Stomach (tissue), 8 donors: ENCODE measurements at regions not wholly inside any gene's neighbourhood (a gene's known extent, or its start where the extent isn't known, plus 50 kb on each side); places are given as distances from the start of the nearest gene placed in this dataset.
A peak's percentile ranks its signal among the peaks of the same experiment; 100 is the strongest.

Experiments
- DNase-seq, 2 donors: peaks; one replicate each; pipeline versions ENCODE4 v3.0.0 to v3.0.0-alpha.2; 2013 to 2019
- H3K27ac ChIP-seq, 5 donors: fragments of 200-600 bp in 4 of 5; sonication (generic) in 4 of 5; one replicate each; pipeline ENCODE4 v1.5.1; 2013 to 2019; ENCODE audit warnings: mild to moderate bottlenecking in 1 of 5, moderate library complexity in 1 of 5
- H3K27me3 ChIP-seq, 3 donors: fragments of 200-600 bp; sonication (generic); one replicate each; pipeline ENCODE4 v1.5.1; 2017 to 2019; ENCODE audit warnings: mixed run types in 1 of 3
- H3K36me3 ChIP-seq, 4 donors: fragments of 200-600 bp; sonication (generic); 1 replicate in 3 of 4; 2 replicates in 1 of 4; pipeline ENCODE4 v1.5.1; 2016 to 2019
- H3K4me1 ChIP-seq, 4 donors: fragments of 200-600 bp; sonication (generic); one replicate each; pipeline ENCODE4 v1.5.1; 2016 to 2019
- H3K4me3 ChIP-seq, 4 donors: fragments of 200-600 bp; sonication (generic) in 3 of 4; one replicate each; pipeline ENCODE4 v1.5.1; 2016 to 2019; ENCODE audit warnings: mild to moderate bottlenecking in 1 of 4
- H3K9me3 ChIP-seq, 4 donors: fragments of 200-600 bp; sonication (generic); one replicate each; pipeline ENCODE4 v1.5.1; 2016 to 2019
- CTCF ChIP-seq, 7 experiments: fragments of 450-650 bp in 4 of 7; fragments of 200-600 bp in 3 of 7; sonication (generic) in 3 of 7; IDR thresholded peaks; one replicate each; pipeline ENCODE4 v1.5.1; 2016 to 2019; ENCODE audit warnings: antibody characterized with exemption in 7 of 7, control low read depth in 2 of 7, mild to moderate bottlenecking in 1 of 7
- EP300 ChIP-seq: sonication (generic); formaldehyde crosslinking; IDR thresholded peaks from one replicate; pipeline ENCODE4 v1.6.1; 2017; ENCODE audit warnings: antibody characterized with exemption
- POLR2A ChIP-seq, 4 donors: fragments of 450-650 bp; IDR thresholded peaks; one replicate each; pipeline ENCODE4 v1.6.1; 2016; ENCODE audit warnings: antibody characterized with exemption in 4 of 4, control low read depth in 2 of 4, mild to moderate bottlenecking in 1 of 4, moderate library complexity in 1 of 4
- POLR2AphosphoS5 ChIP-seq, 3 donors: sonication (generic); formaldehyde crosslinking; IDR thresholded peaks; one replicate each; pipeline ENCODE4 v1.6.1; 2016; ENCODE audit warnings: antibody characterized with exemption in 3 of 3
- WGBS, 5 donors: extraction: QIAGEN DNeasy Blood & Tissue Kit in 3 of 5; methylation state at CpG; one replicate each; pipeline versions ENCODE4 v1.1.5 to v1.1.7; 2013 to 2018; 5-methylcytosine and 5-hydroxymethylcytosine counted together
- intact Hi-C: fragments of 100-400 bp; cut with DNase I; formaldehyde crosslinking; loops from one replicate; pipeline ENCODE4 v1.15.1; 2023; ENCODE audit warnings: low total_unique reads
- donor health status: healthy with polysubstance abuse.
- donor health status: Bipolar disorder and iron deficiency.
- donor health status: healthy.

- peak in 1 of 2 donors; percentile 59 for DNase-seq
- TF ChIP-seq CTCF (IDR thresholded peaks at IDR 0.05): no peak
- no peak for TF ChIP-seq EP300
- no peak for TF ChIP-seq POLR2A (IDR thresholded peaks at IDR 0.05)
- TF ChIP-seq POLR2AphosphoS5 (IDR thresholded peaks at IDR 0.05): peak in 2 of 3 donors; percentile 4 to 10
- peak overlapping the region in 3 of 5 donors; percentile 1 to 65 (median 37) for H3K27ac ChIP-seq
- no peaks in the 10 kb centered on the region for H3K27me3 ChIP-seq
- no peaks in the 10 kb centered on the region for H3K9me3 ChIP-seq
- WGBS, 5 donors: 27 to 63% (median 55%) methylated on average over 1 of the region's 1 CpG
- H3K4me3 ChIP-seq: no peak overlapping the region
- H3K4me1 ChIP-seq: peaks cover 0 to 8% (median 0%) of the 10 kb centered on the region in 4 donors
- no peaks in the 10 kb centered on the region for H3K36me3 ChIP-seq
- intact Hi-C loops: no loop called here
These were observed 150.4 kb downstream of the POSTN start for GRCh38 chr13:37448153-37448552.

- Histone ChIP-seq H3K4me3 (no peak overlapping the region), H3K4me1 (peaks cover 0 to 8% (median 0%) of the 10 kb centered on the region in 4 donors), H3K27ac (peak overlapping the region in 3 of 5 donors; percentile 29 to 65 (median 37)), H3K9me3 (no peaks in the 10 kb centered on the region), H3K27me3 (no peaks in the 10 kb centered on the region), H3K36me3 (no peaks in the 10 kb centered on the region)
- 70 to 84% (median 72%) methylated on average over 3 of the region's 3 CpGs for WGBS, 5 donors
- TF ChIP-seq POLR2AphosphoS5 (IDR thresholded peaks at IDR 0.05) (peak in 1 of 3 donors; percentile 43), EP300 (no peak)
- intact Hi-C loops: no loop called here
- no peak for DNase-seq
These were observed 152.1 kb downstream of the POSTN start for GRCh38 chr13:37446503-37446902.

DNA sequence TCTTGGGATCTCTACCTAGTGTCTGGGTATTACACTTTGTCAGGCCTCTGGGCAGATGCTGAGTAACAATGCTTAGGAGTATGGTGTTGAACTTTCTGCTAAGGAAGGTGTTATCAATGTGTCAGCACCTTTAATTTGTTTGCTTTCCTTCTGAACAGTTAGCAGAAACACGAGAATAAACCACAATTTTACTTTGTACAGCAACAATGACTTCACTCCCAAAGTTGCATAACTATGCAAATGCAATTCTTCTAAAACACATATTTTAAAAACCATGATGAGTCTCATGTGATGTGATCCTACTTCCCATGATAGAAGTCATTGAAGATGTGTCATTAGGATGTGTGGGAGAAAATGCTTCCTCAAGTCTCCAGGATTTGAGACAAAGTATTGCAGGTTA, 155.0 kb downstream of the POSTN start:
- H3K36me3 ChIP-seq: no peaks in the 10 kb centered on the region
- H3K9me3 ChIP-seq: no peaks in the 10 kb centered on the region
- DNase-seq: no peak
- H3K4me3 ChIP-seq: no peak overlapping the region
- no peak overlapping the region for H3K27ac ChIP-seq
- no peaks in the 10 kb centered on the region for H3K27me3 ChIP-seq
- intact Hi-C loops: no loop called here
- no peak for TF ChIP-seq CTCF (IDR thresholded peaks at IDR 0.05)
- no peak for TF ChIP-seq POLR2A (IDR thresholded peaks at IDR 0.05)
- no peak for TF ChIP-seq EP300
- TF ChIP-seq POLR2AphosphoS5 (IDR thresholded peaks at IDR 0.05): no peak
- peaks cover 0 to 8% (median 0%) of the 10 kb centered on the region in 4 donors for H3K4me1 ChIP-seq
- WGBS, 5 donors: 19 to 35% (median 26%) methylated on average over 1 of the region's 1 CpG

DNA sequence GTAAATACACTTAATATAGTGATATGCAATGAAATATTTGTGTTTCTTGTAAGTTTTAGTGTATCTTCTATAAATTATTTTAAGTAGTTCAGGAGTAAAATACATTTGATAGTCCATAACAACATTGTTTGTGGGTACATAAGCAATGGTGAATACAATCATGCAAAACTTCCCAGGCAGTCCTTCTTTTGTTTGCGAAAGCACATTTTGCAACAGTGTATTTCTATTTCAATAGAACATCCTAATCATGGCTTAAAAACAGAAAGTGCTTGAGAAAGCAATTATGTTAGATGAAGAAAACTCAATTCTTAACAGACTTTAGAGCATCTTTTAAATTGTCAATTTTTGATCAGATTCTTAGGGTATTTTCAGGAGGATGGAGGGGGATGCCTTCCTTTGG, 155.6 kb downstream of the POSTN start:
- Histone ChIP-seq H3K4me1 (peaks cover 0 to 8% (median 0%) of the 10 kb centered on the region in 4 donors), H3K4me3 (no peak overlapping the region), H3K27me3 (no peaks in the 10 kb centered on the region), H3K27ac (no peak overlapping the region), H3K36me3 (no peaks in the 10 kb centered on the region), H3K9me3 (no peaks in the 10 kb centered on the region)
- intact Hi-C loops: no loop called here
- TF ChIP-seq CTCF (IDR thresholded peaks at IDR 0.05) (no peak), EP300 (no peak), POLR2AphosphoS5 (IDR thresholded peaks at IDR 0.05) (no peak), POLR2A (IDR thresholded peaks at IDR 0.05) (no peak)
- WGBS, 5 donors: 95 to 100% (median 100%) methylated on average over 1 of the region's 1 CpG
- DNase-seq: no peak

GRCh38 chr13:37435881-37436280, 162.7 kb downstream of the POSTN start:
- no peaks in the 10 kb centered on the region for H3K27me3 ChIP-seq
- intact Hi-C loops: no loop called here
- H3K4me3 ChIP-seq: no peak overlapping the region
- H3K27ac ChIP-seq: no peak overlapping the region
- TF ChIP-seq EP300: no peak
- TF ChIP-seq CTCF (IDR thresholded peaks at IDR 0.05): no peak
- TF ChIP-seq POLR2AphosphoS5 (IDR thresholded peaks at IDR 0.05): no peak
- TF ChIP-seq POLR2A (IDR thresholded peaks at IDR 0.05): no peak
- WGBS, 5 donors: 53 to 78% (median 60%) methylated on average over 1 of the region's 1 CpG
- no peaks in the 10 kb centered on the region for H3K36me3 ChIP-seq
- no peaks in the 10 kb centered on the region for H3K4me1 ChIP-seq
- no peaks in the 10 kb centered on the region for H3K9me3 ChIP-seq
- DNase-seq: no peak
